ENCODE measurements at regions not wholly inside any gene's neighbourhood (a gene's known extent, or its start where the extent isn't known, plus 50 kb on each side); places are given as distances from the start of the nearest gene placed in this dataset.

GRCh38 chrX:145687146-145687545 is 130.5 kb upstream of the SLITRK2 start:
- no peak for TF ChIP-seq POLR2A (IDR thresholded peaks at IDR 0.05; ENCODE audit: low read length)
- TF ChIP-seq GATA1 (IDR thresholded peaks at IDR 0.05; ENCODE audit: low read depth, low read length) = no peak

All from erythroblast (primary cell).